Heart left ventricle (tissue), 13 donors: ENCODE measurements at regions not wholly inside any gene's neighbourhood (a gene's known extent, or its start where the extent isn't known, plus 50 kb on each side); places are given as distances from the start of the nearest gene placed in this dataset.

ENCODE experiments used
- POLR2A ChIP-seq, 2 donors: fragments of 450-650 bp; IDR thresholded peaks; one replicate each; pipeline ENCODE4 v1.6.1; 2017; ENCODE audit warnings: antibody characterized with exemption in 2 of 2, mild to moderate bottlenecking in 2 of 2, moderate library complexity in 2 of 2
- TF ChIP-seq, protein P1 (sequence below), 12 donors: fragments of 200-600 bp; sonication (generic) in 4 of 12; IDR thresholded peaks; one replicate each; pipeline versions ENCODE4 v1.5.0 to v1.8.0; 2018 to 2022; ENCODE audit warnings: antibody characterized with exemption in 12 of 12, mild to moderate bottlenecking in 5 of 12
- donor health status: ischemic (EF 13 %, LVEDD 7.1; RV severe dilation, severe dysfunction).
- donor health status: DM: no; HTN: yes; CAD: no.
- donor health status: DM: no; HTN: no; CAD: no.
- donor health status: ischemic (EF 25% LVEDD 6.9; RV normal size, moderate dysfunction).
- donor health status: ischemic (EF 25% LVEDD 5.7; RV mildly dilated, moderate dysfunction).
- donor health status: ischemic (EF 35%, LVEDD 5.7; RV mildly dilated, moderate dysfunction).
- donor health status: nonischemic (EF 11% LVEDD 7.7; RV severe dilation, severe dysfunction).
- donor health status: DM: yes; HTN: yes; CAD: no.
- donor health status: PGD.
- donor health status: ischemic (EF 29% LVEDD 5.4; RV normal size, mild dysfunction).
- donor health status: nonischemic (EF 23%, LVEDD 6.1; RV moderate dilation, normal function).

DNA sequence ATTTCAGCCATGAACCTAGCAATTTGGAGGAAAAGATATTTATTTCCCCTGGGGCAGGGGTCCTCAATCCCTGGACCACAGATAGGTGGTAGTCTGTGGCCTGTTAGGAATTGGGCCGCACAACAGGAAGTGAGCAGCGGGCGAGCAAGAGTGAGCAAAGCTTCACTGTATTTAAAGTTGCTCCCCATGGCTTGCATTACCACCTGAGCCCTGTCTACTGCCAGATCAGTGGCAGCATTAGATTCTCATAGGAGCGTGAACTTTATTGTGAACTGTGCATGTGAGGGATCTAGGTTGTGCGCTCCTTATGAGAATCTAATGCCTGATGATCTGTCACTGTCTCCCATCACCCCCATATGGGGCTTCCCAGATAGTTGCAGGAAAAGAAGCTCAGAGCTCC, 127.6 kb downstream of the ICOS start:
- TF ChIP-seq POLR2A (IDR thresholded peaks at IDR 0.05) = no peak
- TF ChIP-seq, protein P1, sequence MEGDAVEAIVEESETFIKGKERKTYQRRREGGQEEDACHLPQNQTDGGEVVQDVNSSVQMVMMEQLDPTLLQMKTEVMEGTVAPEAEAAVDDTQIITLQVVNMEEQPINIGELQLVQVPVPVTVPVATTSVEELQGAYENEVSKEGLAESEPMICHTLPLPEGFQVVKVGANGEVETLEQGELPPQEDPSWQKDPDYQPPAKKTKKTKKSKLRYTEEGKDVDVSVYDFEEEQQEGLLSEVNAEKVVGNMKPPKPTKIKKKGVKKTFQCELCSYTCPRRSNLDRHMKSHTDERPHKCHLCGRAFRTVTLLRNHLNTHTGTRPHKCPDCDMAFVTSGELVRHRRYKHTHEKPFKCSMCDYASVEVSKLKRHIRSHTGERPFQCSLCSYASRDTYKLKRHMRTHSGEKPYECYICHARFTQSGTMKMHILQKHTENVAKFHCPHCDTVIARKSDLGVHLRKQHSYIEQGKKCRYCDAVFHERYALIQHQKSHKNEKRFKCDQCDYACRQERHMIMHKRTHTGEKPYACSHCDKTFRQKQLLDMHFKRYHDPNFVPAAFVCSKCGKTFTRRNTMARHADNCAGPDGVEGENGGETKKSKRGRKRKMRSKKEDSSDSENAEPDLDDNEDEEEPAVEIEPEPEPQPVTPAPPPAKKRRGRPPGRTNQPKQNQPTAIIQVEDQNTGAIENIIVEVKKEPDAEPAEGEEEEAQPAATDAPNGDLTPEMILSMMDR (IDR thresholded peaks at IDR 0.05) = no peak
